HCT116 (cell line): ENCODE measurements at regions not wholly inside any gene's neighbourhood (a gene's known extent, or its start where the extent isn't known, plus 50 kb on each side); places are given as distances from the start of the nearest gene placed in this dataset.

Experiments used
- ATAC-seq: fragments of 200-7000 bp; cut with Tn5 transposase; 2 replicates; pipeline ENCODE4 v1.9.1; 2020; ENCODE audit warnings: mild to moderate bottlenecking, moderate library complexity
- BruUV-seq: library from RNA; stranded (reverse); fragments of 400-500 nt; replicated peaks from 2 replicates; lab custom pipeline; 2021; lab: Mats Ljungman, UMichigan
- CTCF ChIA-PET: fragments of 300-600 bp; sonication (Branson Sonifier 250); formaldehyde crosslinking; loops from one replicate; lab custom pipeline; 2021; ENCODE audit warnings: antibody characterized with exemption; lab: Charles Lee
- POLR2A ChIA-PET: fragments of 300-600, 350-600 bp; sonication (Branson Sonifier 250); formaldehyde crosslinking; loops from one replicate; lab custom pipeline; 2021; ENCODE audit warnings: antibody characterized with exemption; lab: Charles Lee
- RAD21 ChIA-PET, 2 experiments: fragments of 300-600 bp; sonication (Branson Sonifier 250); formaldehyde crosslinking; loops; one replicate each; lab custom pipeline; 2023; ENCODE audit warnings: low total read pairs in 2 of 2; ENCODE audit not compliant: uncharacterized antibody in 2 of 2, unreplicated experiment in 2 of 2, low non-redundant PET in 1 of 2; lab: Charles Lee
- DNase-seq: peaks from one replicate; pipeline ENCODE4 v3.0.0-alpha.2; 2010; ENCODE audit warnings: low read depth, low spot score
- H2AFZ ChIP-seq: fragments of 200-600 bp; shearing (Covaris generic), sonication (generic); 2 replicates; pipeline ENCODE4 v1.6.1; 2017; ENCODE audit warnings: low read depth, mixed run types, mixed read lengths, antibody characterized with exemption, low read length; ENCODE audit not compliant: poor library complexity, severe bottlenecking
- H3K27ac ChIP-seq: 2 replicates; pipeline ENCODE4 v1.5.1; 2012; ENCODE audit warnings: low read depth, low read length
- H3K27me3 ChIP-seq: fragments of 200-600 bp; sonication (generic); 2 replicates; pipeline ENCODE4 v1.6.1; 2016; ENCODE audit warnings: mixed run types, low read length, mixed read lengths; ENCODE audit not compliant: insufficient read depth
- H3K36me3 ChIP-seq, 2 experiments: fragments of 200-500 bp in 1 of 2; fragments of 200-600 bp in 1 of 2; sonication (Bioruptor generic) in 1 of 2; sonication (generic) in 1 of 2; 2 replicates each; pipeline versions ENCODE4 v1.5.1 to v1.6.1; 2014 to 2016; ENCODE audit warnings: low read length in 2 of 2, inconsistent platforms in 1 of 2, mixed read lengths in 1 of 2, mixed run types in 1 of 2; ENCODE audit not compliant: insufficient read depth in 2 of 2, control insufficient read depth in 1 of 2
- H3K4me1 ChIP-seq, 2 experiments: fragments of 200-600 bp in 1 of 2; sonication (generic) in 1 of 2; 2 replicates each; pipeline versions ENCODE4 v1.5.1 to v1.6.1; 2012 to 2017; ENCODE audit warnings: low read length in 2 of 2, inconsistent platforms in 1 of 2, mild to moderate bottlenecking in 1 of 2, mixed read lengths in 1 of 2, mixed run types in 1 of 2, moderate library complexity in 1 of 2; ENCODE audit not compliant: insufficient read depth in 2 of 2, control insufficient read depth in 1 of 2
- H3K4me2 ChIP-seq: fragments of 200-600 bp; sonication (generic); 2 replicates; pipeline ENCODE4 v1.6.1; 2017; ENCODE audit warnings: mixed run types, low read length, mixed read lengths
- H3K4me3 ChIP-seq, 2 experiments: fragments of 200-600 bp in 1 of 2; sonication (generic) in 1 of 2; replicated peaks in 1 of 2; 2 replicates each; pipeline ENCODE4 v1.5.1; 2011 to 2016; ENCODE audit warnings: low read length in 2 of 2, control low read depth in 1 of 2, low read depth in 1 of 2, mild to moderate bottlenecking in 1 of 2, mixed read lengths in 1 of 2, mixed run types in 1 of 2
- H3K79me2 ChIP-seq: fragments of 200-600 bp; sonication (generic); 2 replicates; pipeline ENCODE4 v1.6.1; 2017; ENCODE audit warnings: mild to moderate bottlenecking, mixed run types, low read length, moderate library complexity, mixed read lengths; ENCODE audit not compliant: insufficient read depth
- H3K9ac ChIP-seq: fragments of 200-600 bp; sonication (generic); 2 replicates; pipeline ENCODE4 v1.6.1; 2016; ENCODE audit warnings: low read length, mixed read lengths
- H3K9me2 ChIP-seq: fragments of 200-600 bp; sonication (generic), shearing (Covaris generic); 2 replicates; pipeline ENCODE4 v1.6.1; 2017; ENCODE audit warnings: mixed run types, mild to moderate bottlenecking, moderate library complexity; ENCODE audit not compliant: insufficient read depth
- H3K9me3 ChIP-seq, 2 experiments: fragments of 200-500 bp in 1 of 2; fragments of 200-600 bp in 1 of 2; sonication (Bioruptor generic) in 1 of 2; sonication (generic) in 1 of 2; 2 replicates each; pipeline ENCODE4 v1.6.1; 2014 to 2017; ENCODE audit warnings: low read length in 2 of 2, mixed read lengths in 2 of 2, inconsistent platforms in 1 of 2, low read depth in 1 of 2, mild to moderate bottlenecking in 1 of 2, mixed run types in 1 of 2, moderate library complexity in 1 of 2; ENCODE audit not compliant: control insufficient read depth in 1 of 2, insufficient read depth in 1 of 2
- H4K20me1 ChIP-seq: fragments of 200-600 bp; sonication (generic), shearing (Covaris generic); 2 replicates; pipeline ENCODE4 v1.6.1; 2017; ENCODE audit warnings: mixed run types, mild to moderate bottlenecking, moderate library complexity; ENCODE audit not compliant: insufficient read depth
- CBX3 ChIP-seq: IDR thresholded peaks from 2 replicates; pipeline ENCODE4 v1.6.1; 2012; ENCODE audit warnings: low read depth
- CEBPB ChIP-seq: IDR thresholded peaks from 2 replicates; pipeline ENCODE4 v1.6.1; 2012; ENCODE audit warnings: low read depth
- ELF1 ChIP-seq: IDR thresholded peaks from 2 replicates; pipeline ENCODE4 v1.6.1; 2012; ENCODE audit warnings: low read depth, borderline replicate concordance
- FOSL1 ChIP-seq: IDR thresholded peaks from 2 replicates; pipeline ENCODE4 v1.6.1; 2012; ENCODE audit warnings: low read depth
- MAX ChIP-seq: IDR thresholded peaks from 2 replicates; pipeline ENCODE4 v1.6.1; 2012
- POLR2AphosphoS5 ChIP-seq: IDR thresholded peaks from 2 replicates; pipeline ENCODE4 v1.6.1; 2011; ENCODE audit warnings: mild to moderate bottlenecking, low read depth, low read length, moderate library complexity
- SIN3A ChIP-seq: IDR thresholded peaks from 2 replicates; pipeline ENCODE4 v1.6.1; 2012; ENCODE audit warnings: low read depth
- YY1 ChIP-seq: IDR thresholded peaks from 2 replicates; pipeline ENCODE4 v1.6.1; 2011; ENCODE audit warnings: low read length, low read depth, moderate library complexity, mild to moderate bottlenecking; ENCODE audit not compliant: insufficient replicate concordance; ENCODE audit errors: extremely low read depth
- ZFX ChIP-seq: fragments of 450-650 bp; IDR thresholded peaks from 2 replicates; pipeline ENCODE4 v1.6.1; 2017
- ZNF274 ChIP-seq: fragments of 200-500 bp; sonication (Bioruptor generic); IDR thresholded peaks from 2 replicates; pipeline ENCODE4 v1.6.1; 2014; ENCODE audit warnings: mild to moderate bottlenecking, low read depth, low read length, inconsistent platforms
- intact Hi-C: fragments of 100-400 bp; cut with micrococcal nuclease; formaldehyde crosslinking; loops from 2 replicates; pipeline ENCODE4 v1.10.0; 2022
- TF ChIP-seq, protein P1 (sequence below): IDR thresholded peaks from 2 replicates; pipeline ENCODE4 v1.6.1; 2012

DNA sequence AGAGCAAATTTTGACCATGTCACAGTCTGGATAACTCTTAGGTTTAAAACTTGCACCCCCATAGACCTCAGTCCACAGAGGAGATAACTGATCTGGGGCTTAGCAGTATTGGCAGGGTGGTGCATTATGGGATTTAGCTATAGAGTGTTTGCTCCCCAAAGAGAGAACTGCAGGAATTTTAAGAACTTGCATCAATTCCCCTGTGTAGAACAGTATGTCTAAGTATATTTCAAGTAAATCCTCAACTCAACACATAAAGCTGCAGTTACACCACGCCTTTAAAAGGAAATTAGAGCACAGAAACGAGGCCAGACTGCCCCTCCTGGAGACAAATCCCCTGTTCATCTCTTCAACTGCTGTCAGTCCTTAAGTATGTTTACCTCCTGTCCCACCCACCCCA, 144.9 kb downstream of the TRMT11 start:
- BruUV-seq = no TSS peak
- CTCF ChIA-PET = no interaction called here
- POLR2A ChIA-PET = no interaction called here

GRCh38 chr6:126133984-126134383, 147.6 kb downstream of the TRMT11 start:
- BruUV-seq = no TSS peak
- no peak overlapping the region for H2AFZ ChIP-seq
- CTCF ChIA-PET = no interaction called here
- H3K9ac ChIP-seq = no peak overlapping the region
- intact Hi-C loops = no loop called here
- H4K20me1 ChIP-seq = no peaks in the 10 kb centered on the region
- ATAC-seq (no peak), DNase-seq (no peak)
- TF ChIP-seq CEBPB (no peak), ZNF274 (no peak), CBX3 (no peak)
- H3K27ac ChIP-seq = no peak overlapping the region
- H3K9me3 ChIP-seq = no peaks in the 10 kb centered on the region
- no peak overlapping the region for H3K4me3 ChIP-seq
- H3K36me3 ChIP-seq = no peaks in the 10 kb centered on the region
- H3K4me1 ChIP-seq = no peaks in the 10 kb centered on the region
- RAD21 ChIA-PET = no interaction called here
- POLR2A ChIA-PET = no interaction called here
- H3K4me2 ChIP-seq = no peak overlapping the region
- H3K79me2 ChIP-seq = no peaks in the 10 kb centered on the region
- no peaks in the 10 kb centered on the region for H3K27me3 ChIP-seq
- no peaks in the 10 kb centered on the region for H3K9me2 ChIP-seq

More for the DNA sequence above, 144.9 kb downstream of the TRMT11 start:
- Histone ChIP-seq H3K4me3 (no peak overlapping the region), H3K4me2 (no peak overlapping the region), H3K27me3 (no peaks in the 10 kb centered on the region), H3K9me2 (no peaks in the 10 kb centered on the region), H2AFZ (no peak overlapping the region), H3K9me3 (no peaks in the 10 kb centered on the region), H3K36me3 (no peaks in the 10 kb centered on the region), H3K27ac (no peak overlapping the region), H3K4me1 (no peaks in the 10 kb centered on the region), H4K20me1 (no peaks in the 10 kb centered on the region), H3K9ac (no peak overlapping the region), H3K79me2 (no peaks in the 10 kb centered on the region)
- intact Hi-C loops = no loop called here
- DNase-seq (no peak), ATAC-seq (no peak)
- RAD21 ChIA-PET = no interaction called here
- TF ChIP-seq YY1 (no peak), SIN3A (no peak), ELF1 (no peak), POLR2AphosphoS5 (no peak), FOSL1 (no peak), ZFX (no peak), MAX (no peak), CBX3 (no peak)
- TF ChIP-seq, protein P1, sequence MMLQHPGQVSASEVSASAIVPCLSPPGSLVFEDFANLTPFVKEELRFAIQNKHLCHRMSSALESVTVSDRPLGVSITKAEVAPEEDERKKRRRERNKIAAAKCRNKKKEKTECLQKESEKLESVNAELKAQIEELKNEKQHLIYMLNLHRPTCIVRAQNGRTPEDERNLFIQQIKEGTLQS = no peak
